Astrocyte (in vitro differentiated cells and primary cell): ENCODE measurements at regions not wholly inside any gene's neighbourhood (a gene's known extent, or its start where the extent isn't known, plus 50 kb on each side); places are given as distances from the start of the nearest gene placed in this dataset.

Experiments used
- CTCF ChIP-seq: IDR thresholded peaks from 2 replicates; pipeline ENCODE4 v1.5.1; 2011; ENCODE audit warnings: low read depth, mild to moderate bottlenecking, inconsistent platforms, low read length, moderate library complexity; ENCODE audit not compliant: insufficient read depth
- EZH2 ChIP-seq: IDR thresholded peaks from 2 replicates; pipeline ENCODE4 v1.6.1; 2012; ENCODE audit warnings: mild to moderate bottlenecking, low read length, inconsistent platforms; ENCODE audit not compliant: insufficient read depth

DNA sequence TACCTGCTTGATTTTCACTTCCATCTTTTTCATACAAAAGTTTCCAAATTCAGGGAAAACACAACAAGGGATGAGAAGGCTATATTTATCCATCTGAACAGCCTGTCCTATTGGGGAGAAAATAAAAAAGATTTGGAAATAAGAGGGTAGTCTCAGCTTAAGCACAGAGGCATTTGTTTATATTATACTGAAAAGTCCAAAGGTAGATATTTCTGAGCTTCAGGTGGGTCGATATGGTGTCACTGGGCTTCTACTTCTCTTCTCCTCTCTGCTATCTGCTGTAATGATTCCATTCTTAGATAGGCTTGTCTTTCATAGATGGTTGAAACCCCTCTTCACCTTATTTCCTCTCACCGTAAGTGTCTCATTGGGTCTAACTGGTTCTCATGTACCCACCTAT is 337.0 kb downstream of the INSC start:
- TF ChIP-seq CTCF, result no peak
- TF ChIP-seq EZH2, result no peak
